HepG2 (cell line): ENCODE measurements at regions not wholly inside any gene's neighbourhood (a gene's known extent, or its start where the extent isn't known, plus 50 kb on each side); places are given as distances from the start of the nearest gene placed in this dataset.

ENCODE experiments used
- ARHGAP35 ChIP-seq: sonication (generic); formaldehyde crosslinking; IDR thresholded peaks from 2 replicates; pipeline ENCODE4 v1.9.0; 2022; ENCODE audit warnings: mild to moderate bottlenecking, inconsistent platforms, moderate library complexity, missing genetic modification reagents, borderline replicate concordance
- CEBPB ChIP-seq: IDR thresholded peaks from 2 replicates; pipeline ENCODE4 v1.6.1; 2011; ENCODE audit warnings: low read depth, low read length, improper control_type of control experiment, borderline replicate concordance
- HNRNPL ChIP-seq: fragments of 200-400 bp; formaldehyde crosslinking; IDR thresholded peaks from 2 replicates; pipeline ENCODE4 v1.6.1; 2017; ENCODE audit warnings: mild to moderate bottlenecking, low read depth, low read length
- KAT8 ChIP-seq: IDR thresholded peaks from 2 replicates; pipeline ENCODE4 v1.6.1; 2016; ENCODE audit warnings: missing genetic modification reagents, missing compliant biosample characterization
- NFE2 ChIP-seq: sonication (generic); formaldehyde crosslinking; IDR thresholded peaks from 2 replicates; pipeline ENCODE4 v1.4.0; 2020; ENCODE audit warnings: missing genetic modification reagents
- PRMT3 ChIP-seq: sonication (generic); formaldehyde crosslinking; IDR thresholded peaks from 2 replicates; pipeline ENCODE4 v1.8.1; 2022; ENCODE audit warnings: low read depth, mild to moderate bottlenecking, moderate library complexity, missing genetic modification reagents, borderline replicate concordance
- RBM22 ChIP-seq: fragments of 200-400 bp; formaldehyde crosslinking; optimal IDR thresholded peaks from 2 replicates; pipeline ENCODE3; 2017; ENCODE audit warnings: mild to moderate bottlenecking, low read length, moderate library complexity
- SRSF1 ChIP-seq: fragments of 200-400 bp; formaldehyde crosslinking; optimal IDR thresholded peaks from 2 replicates; pipeline ENCODE3; 2017; ENCODE audit warnings: mild to moderate bottlenecking, low read depth, low read length, moderate library complexity
- ZNF367 ChIP-seq: sonication (generic); formaldehyde crosslinking; IDR thresholded peaks from 2 replicates; pipeline ENCODE4 v1.4.0; 2020; ENCODE audit warnings: missing genetic modification reagents, borderline replicate concordance
- ZNF530 ChIP-seq: sonication (generic); formaldehyde crosslinking; IDR thresholded peaks from 2 replicates; pipeline ENCODE4 v1.5.0; 2020; ENCODE audit warnings: low read depth, mild to moderate bottlenecking, missing genetic modification reagents
- ZNF629 ChIP-seq: sonication (generic); formaldehyde crosslinking; conservative IDR thresholded peaks from 2 replicates; pipeline ENCODE4 v1.5.0; 2020; ENCODE audit warnings: missing genetic modification reagents
- ZNF672 ChIP-seq: sonication (generic); formaldehyde crosslinking; IDR thresholded peaks from 2 replicates; pipeline ENCODE4 v1.8.1; 2022; ENCODE audit warnings: missing genetic modification reagents
- ZNF883 ChIP-seq: sonication (generic); formaldehyde crosslinking; IDR thresholded peaks from 2 replicates; pipeline ENCODE4 v1.5.1; 2020; ENCODE audit warnings: mild to moderate bottlenecking, missing genetic modification reagents; ENCODE audit errors: not compliant biosample characterization
- TF ChIP-seq, protein P1 (sequence below): fragments of 450-650 bp; IDR thresholded peaks from 2 replicates; pipeline ENCODE4 v1.6.1; 2017; ENCODE audit warnings: mild to moderate bottlenecking
- TF ChIP-seq, protein P2 (sequence below): sonication (generic); formaldehyde crosslinking; IDR thresholded peaks from 2 replicates; pipeline ENCODE4 v1.9.0; 2021; ENCODE audit warnings: missing genetic modification reagents, borderline replicate concordance
- TF ChIP-seq, protein P3 (sequence below): sonication (generic); formaldehyde crosslinking; IDR thresholded peaks from 2 replicates; pipeline ENCODE4 v1.5.0; 2020; ENCODE audit warnings: mild to moderate bottlenecking, missing genetic modification reagents
- TF ChIP-seq, protein P4 (sequence below): sonication (generic); formaldehyde crosslinking; IDR thresholded peaks from 2 replicates; pipeline ENCODE4 v1.4.0; 2020; ENCODE audit warnings: missing genetic modification reagents
- TF ChIP-seq, protein P5 (sequence below): sonication (generic); formaldehyde crosslinking; IDR thresholded peaks from 2 replicates; pipeline ENCODE4 v1.8.0; 2022; ENCODE audit warnings: missing genetic modification reagents, low read depth, mild to moderate bottlenecking, borderline replicate concordance

DNA sequence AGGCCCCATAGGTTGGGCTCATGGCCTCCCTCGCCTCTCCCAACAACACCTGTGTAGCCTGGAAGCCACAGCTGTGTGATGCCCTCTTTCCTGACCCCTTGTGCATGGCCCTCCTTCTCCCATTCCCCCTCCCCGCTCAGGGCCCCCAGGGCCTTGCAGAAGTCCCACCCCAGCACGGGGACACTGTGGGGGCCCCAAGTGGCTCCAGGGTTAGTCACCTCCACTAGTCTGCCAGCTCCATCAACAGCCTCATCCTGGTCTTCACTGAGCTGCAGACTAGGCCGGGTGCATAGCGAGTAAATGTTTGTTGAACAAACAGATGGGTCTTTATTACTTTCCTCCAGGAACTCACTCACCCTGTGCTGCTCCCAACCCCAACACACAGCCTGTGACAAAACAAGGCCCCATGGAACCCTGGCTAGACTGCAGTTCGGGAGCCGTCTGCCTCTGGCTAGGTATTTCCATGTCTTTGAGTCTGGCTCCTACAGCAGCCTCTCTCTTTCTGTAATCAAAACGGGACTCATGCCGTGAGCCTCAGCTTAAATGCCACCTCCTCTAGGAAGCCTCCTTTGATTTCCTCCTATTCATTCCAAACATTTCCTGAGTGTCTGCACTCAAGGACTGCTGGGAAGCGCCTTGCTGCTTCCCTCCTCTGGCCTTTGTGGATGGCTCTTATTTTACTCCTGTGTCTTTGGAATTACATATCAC, 109.9 kb upstream of the ID2 start (continued):
- TF ChIP-seq, protein P1, sequence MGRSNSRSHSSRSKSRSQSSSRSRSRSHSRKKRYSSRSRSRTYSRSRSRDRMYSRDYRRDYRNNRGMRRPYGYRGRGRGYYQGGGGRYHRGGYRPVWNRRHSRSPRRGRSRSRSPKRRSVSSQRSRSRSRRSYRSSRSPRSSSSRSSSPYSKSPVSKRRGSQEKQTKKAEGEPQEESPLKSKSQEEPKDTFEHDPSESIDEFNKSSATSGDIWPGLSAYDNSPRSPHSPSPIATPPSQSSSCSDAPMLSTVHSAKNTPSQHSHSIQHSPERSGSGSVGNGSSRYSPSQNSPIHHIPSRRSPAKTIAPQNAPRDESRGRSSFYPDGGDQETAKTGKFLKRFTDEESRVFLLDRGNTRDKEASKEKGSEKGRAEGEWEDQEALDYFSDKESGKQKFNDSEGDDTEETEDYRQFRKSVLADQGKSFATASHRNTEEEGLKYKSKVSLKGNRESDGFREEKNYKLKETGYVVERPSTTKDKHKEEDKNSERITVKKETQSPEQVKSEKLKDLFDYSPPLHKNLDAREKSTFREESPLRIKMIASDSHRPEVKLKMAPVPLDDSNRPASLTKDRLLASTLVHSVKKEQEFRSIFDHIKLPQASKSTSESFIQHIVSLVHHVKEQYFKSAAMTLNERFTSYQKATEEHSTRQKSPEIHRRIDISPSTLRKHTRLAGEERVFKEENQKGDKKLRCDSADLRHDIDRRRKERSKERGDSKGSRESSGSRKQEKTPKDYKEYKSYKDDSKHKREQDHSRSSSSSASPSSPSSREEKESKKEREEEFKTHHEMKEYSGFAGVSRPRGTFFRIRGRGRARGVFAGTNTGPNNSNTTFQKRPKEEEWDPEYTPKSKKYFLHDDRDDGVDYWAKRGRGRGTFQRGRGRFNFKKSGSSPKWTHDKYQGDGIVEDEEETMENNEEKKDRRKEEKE = no peak
- TF ChIP-seq, protein P2, sequence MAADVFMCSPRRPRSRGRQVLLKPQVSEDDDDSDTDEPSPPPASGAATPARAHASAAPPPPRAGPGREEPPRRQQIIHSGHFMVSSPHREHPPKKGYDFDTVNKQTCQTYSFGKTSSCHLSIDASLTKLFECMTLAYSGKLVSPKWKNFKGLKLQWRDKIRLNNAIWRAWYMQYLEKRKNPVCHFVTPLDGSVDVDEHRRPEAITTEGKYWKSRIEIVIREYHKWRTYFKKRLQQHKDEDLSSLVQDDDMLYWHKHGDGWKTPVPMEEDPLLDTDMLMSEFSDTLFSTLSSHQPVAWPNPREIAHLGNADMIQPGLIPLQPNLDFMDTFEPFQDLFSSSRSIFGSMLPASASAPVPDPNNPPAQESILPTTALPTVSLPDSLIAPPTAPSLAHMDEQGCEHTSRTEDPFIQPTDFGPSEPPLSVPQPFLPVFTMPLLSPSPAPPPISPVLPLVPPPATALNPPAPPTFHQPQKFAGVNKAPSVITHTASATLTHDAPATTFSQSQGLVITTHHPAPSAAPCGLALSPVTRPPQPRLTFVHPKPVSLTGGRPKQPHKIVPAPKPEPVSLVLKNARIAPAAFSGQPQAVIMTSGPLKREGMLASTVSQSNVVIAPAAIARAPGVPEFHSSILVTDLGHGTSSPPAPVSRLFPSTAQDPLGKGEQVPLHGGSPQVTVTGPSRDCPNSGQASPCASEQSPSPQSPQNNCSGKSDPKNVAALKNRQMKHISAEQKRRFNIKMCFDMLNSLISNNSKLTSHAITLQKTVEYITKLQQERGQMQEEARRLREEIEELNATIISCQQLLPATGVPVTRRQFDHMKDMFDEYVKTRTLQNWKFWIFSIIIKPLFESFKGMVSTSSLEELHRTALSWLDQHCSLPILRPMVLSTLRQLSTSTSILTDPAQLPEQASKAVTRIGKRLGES = no peak
- TF ChIP-seq SRSF1 (no peak), ZNF883 (CRISPR knock-in tag) (no peak), KAT8 (0 out of 2 replicates have a peak, but pooled peaks have one; percentile 36), ZNF629 (CRISPR knock-in tag) (peak; percentile 51; the same call in 1 of the 2 replicates), RBM22 (no peak), ZNF530 (CRISPR knock-in tag) (no peak), NFE2 (CRISPR knock-in tag) (no peak), PRMT3 (no peak), HNRNPL (no peak), ARHGAP35 (CRISPR knock-in tag) (no peak), CEBPB (no peak), ZNF672 (CRISPR knock-in tag) (no peak), ZNF367 (CRISPR knock-in tag) (no peak)
- TF ChIP-seq, protein P3, sequence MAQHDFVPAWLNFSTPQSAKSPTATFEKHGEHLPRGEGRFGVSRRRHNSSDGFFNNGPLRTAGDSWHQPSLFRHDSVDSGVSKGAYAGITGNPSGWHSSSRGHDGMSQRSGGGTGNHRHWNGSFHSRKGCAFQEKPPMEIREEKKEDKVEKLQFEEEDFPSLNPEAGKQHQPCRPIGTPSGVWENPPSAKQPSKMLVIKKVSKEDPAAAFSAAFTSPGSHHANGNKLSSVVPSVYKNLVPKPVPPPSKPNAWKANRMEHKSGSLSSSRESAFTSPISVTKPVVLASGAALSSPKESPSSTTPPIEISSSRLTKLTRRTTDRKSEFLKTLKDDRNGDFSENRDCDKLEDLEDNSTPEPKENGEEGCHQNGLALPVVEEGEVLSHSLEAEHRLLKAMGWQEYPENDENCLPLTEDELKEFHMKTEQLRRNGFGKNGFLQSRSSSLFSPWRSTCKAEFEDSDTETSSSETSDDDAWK = no peak
- TF ChIP-seq, protein P4, sequence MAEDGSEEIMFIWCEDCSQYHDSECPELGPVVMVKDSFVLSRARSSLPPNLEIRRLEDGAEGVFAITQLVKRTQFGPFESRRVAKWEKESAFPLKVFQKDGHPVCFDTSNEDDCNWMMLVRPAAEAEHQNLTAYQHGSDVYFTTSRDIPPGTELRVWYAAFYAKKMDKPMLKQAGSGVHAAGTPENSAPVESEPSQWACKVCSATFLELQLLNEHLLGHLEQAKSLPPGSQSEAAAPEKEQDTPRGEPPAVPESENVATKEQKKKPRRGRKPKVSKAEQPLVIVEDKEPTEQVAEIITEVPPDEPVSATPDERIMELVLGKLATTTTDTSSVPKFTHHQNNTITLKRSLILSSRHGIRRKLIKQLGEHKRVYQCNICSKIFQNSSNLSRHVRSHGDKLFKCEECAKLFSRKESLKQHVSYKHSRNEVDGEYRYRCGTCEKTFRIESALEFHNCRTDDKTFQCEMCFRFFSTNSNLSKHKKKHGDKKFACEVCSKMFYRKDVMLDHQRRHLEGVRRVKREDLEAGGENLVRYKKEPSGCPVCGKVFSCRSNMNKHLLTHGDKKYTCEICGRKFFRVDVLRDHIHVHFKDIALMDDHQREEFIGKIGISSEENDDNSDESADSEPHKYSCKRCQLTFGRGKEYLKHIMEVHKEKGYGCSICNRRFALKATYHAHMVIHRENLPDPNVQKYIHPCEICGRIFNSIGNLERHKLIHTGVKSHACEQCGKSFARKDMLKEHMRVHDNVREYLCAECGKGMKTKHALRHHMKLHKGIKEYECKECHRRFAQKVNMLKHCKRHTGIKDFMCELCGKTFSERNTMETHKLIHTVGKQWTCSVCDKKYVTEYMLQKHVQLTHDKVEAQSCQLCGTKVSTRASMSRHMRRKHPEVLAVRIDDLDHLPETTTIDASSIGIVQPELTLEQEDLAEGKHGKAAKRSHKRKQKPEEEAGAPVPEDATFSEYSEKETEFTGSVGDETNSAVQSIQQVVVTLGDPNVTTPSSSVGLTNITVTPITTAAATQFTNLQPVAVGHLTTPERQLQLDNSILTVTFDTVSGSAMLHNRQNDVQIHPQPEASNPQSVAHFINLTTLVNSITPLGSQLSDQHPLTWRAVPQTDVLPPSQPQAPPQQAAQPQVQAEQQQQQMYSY (CRISPR knock-in tag) = peak; percentile 84; the same call in 1 of the 2 replicates
- TF ChIP-seq, protein P5, sequence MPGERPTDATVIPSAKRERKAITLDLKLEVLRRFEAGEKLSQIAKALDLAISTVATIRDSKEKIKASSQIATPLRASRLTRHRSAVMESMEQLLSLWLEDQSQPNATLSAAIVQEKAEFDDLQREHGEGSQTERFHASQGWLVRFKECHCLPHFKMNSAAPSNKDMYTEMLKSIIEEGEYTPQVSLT (CRISPR knock-in tag) = no peak
